ENCODE measurements at regions not wholly inside any gene's neighbourhood (a gene's known extent, or its start where the extent isn't known, plus 50 kb on each side); places are given as distances from the start of the nearest gene placed in this dataset.

GRCh38 chr1:57874418-57874877 is 450.6 kb upstream of the DAB1 start:
- TF ChIP-seq POLR2A (IDR thresholded peaks at IDR 0.05; ENCODE audit: borderline replicate concordance, extremely low read depth, insufficient read depth, insufficient read length) (no peak), CTCF (IDR thresholded peaks at IDR 0.05 in 2 of 3, conservative IDR thresholded peaks at IDR 0.05 in 1 of 3; ENCODE audit: borderline replicate concordance in 1 of 3, insufficient read depth in 1 of 3, low read depth in 2 of 3, low read length in 2 of 3) (no peak), SP1 (IDR thresholded peaks at IDR 0.05; ENCODE audit: low read depth) (no peak), POLR2AphosphoS5 (IDR thresholded peaks at IDR 0.05; ENCODE audit: low read depth, low read length) (no peak), SIN3A (IDR thresholded peaks at IDR 0.05; ENCODE audit: low read depth) (no peak), JUND (IDR thresholded peaks at IDR 0.05) (no peak), RAD21 (IDR thresholded peaks at IDR 0.05; ENCODE audit: low read depth) (no peak), REST (IDR thresholded peaks at IDR 0.05; ENCODE audit: low read depth) (no peak)
